ENCODE measurements at regions not wholly inside any gene's neighbourhood (a gene's known extent, or its start where the extent isn't known, plus 50 kb on each side); places are given as distances from the start of the nearest gene placed in this dataset.
A peak's percentile ranks its signal among the peaks of the same experiment; 100 is the strongest.

- Histone ChIP-seq H2AFZ (ENCODE audit: low read depth, low read length) (no peak overlapping the region), H3K36me3 (ENCODE audit: insufficient read depth, low read length) (no peaks in the 10 kb centered on the region), H3K27me3 (ENCODE audit: insufficient read depth, low read length, poor library complexity) (no peaks in the 10 kb centered on the region), H3K27ac (ENCODE audit: low read length) (no peak overlapping the region), H3K4me1 (ENCODE audit: insufficient read depth, low read length) (no peaks in the 10 kb centered on the region), H3K4me3 (ENCODE audit: low read depth in 1 of 2, low read length in 2 of 2) (no peak overlapping the region), H3K9me3 (ENCODE audit: insufficient read depth, low read length, severe bottlenecking) (no peaks in the 10 kb centered on the region), H3K9ac (ENCODE audit: low read depth, low read length) (no peak overlapping the region), H4K20me1 (ENCODE audit: insufficient read depth, low read length) (no peaks in the 10 kb centered on the region), H3K79me2 (ENCODE audit: insufficient read depth, low read length) (no peaks in the 10 kb centered on the region), H3K4me2 (ENCODE audit: insufficient read depth, low read length) (no peak overlapping the region)
- no peak for DNase-seq
- no peak for TF ChIP-seq EZH2 (IDR thresholded peaks at IDR 0.05; ENCODE audit: borderline replicate concordance, low read depth, low read length, severe bottlenecking)
- TF ChIP-seq CTCF (IDR thresholded peaks at IDR 0.05; ENCODE audit: borderline replicate concordance, extremely low read depth, low read length, poor library complexity, severe bottlenecking): peak; percentile 14
- ATAC-seq (ENCODE audit: insufficient read depth, low read depth): no peak
These were observed 193.9 kb downstream of the OMA1 start for GRCh38 chr1:58352476-58353092.

DNA sequence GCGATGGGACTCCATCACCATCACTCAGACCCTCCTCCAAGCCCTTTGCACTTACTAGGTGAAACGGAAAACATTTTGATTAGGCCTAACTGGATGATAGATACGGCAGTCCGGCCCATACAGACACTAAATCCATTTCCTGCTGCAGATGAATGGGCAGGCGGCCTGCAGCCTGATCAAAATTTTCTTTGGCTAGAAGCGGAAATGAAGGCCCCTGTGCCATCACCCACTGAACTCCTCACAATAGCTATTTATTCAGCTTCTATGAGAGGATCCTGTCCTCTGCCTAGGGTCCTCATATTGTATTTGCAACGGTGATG is 200.5 kb downstream of the OMA1 start:
- no peaks in the 10 kb centered on the region for H3K9me3 ChIP-seq (ENCODE audit: insufficient read depth, low read length, severe bottlenecking)
- H2AFZ ChIP-seq (ENCODE audit: low read depth, low read length): no peak overlapping the region
- no peak overlapping the region for H3K4me2 ChIP-seq (ENCODE audit: insufficient read depth, low read length)
- H3K27me3 ChIP-seq (ENCODE audit: insufficient read depth, low read length, poor library complexity): no peaks in the 10 kb centered on the region
- no peaks in the 10 kb centered on the region for H4K20me1 ChIP-seq (ENCODE audit: insufficient read depth, low read length)
- no peaks in the 10 kb centered on the region for H3K4me1 ChIP-seq (ENCODE audit: insufficient read depth, low read length)
- DNase-seq (no peak), ATAC-seq (ENCODE audit: insufficient read depth, low read depth) (no peak)
- TF ChIP-seq CTCF (IDR thresholded peaks at IDR 0.05; ENCODE audit: borderline replicate concordance, extremely low read depth, low read length, poor library complexity, severe bottlenecking): no peak
- no peak for TF ChIP-seq EZH2 (IDR thresholded peaks at IDR 0.05; ENCODE audit: borderline replicate concordance, low read depth, low read length, severe bottlenecking)
- no peaks in the 10 kb centered on the region for H3K36me3 ChIP-seq (ENCODE audit: insufficient read depth, low read length)
- H3K27ac ChIP-seq (ENCODE audit: low read length): no peak overlapping the region
- H3K4me3 ChIP-seq (ENCODE audit: low read depth in 1 of 2, low read length in 2 of 2): no peak overlapping the region
- H3K9ac ChIP-seq (ENCODE audit: low read depth, low read length): no peak overlapping the region
- no peaks in the 10 kb centered on the region for H3K79me2 ChIP-seq (ENCODE audit: insufficient read depth, low read length)

DNA sequence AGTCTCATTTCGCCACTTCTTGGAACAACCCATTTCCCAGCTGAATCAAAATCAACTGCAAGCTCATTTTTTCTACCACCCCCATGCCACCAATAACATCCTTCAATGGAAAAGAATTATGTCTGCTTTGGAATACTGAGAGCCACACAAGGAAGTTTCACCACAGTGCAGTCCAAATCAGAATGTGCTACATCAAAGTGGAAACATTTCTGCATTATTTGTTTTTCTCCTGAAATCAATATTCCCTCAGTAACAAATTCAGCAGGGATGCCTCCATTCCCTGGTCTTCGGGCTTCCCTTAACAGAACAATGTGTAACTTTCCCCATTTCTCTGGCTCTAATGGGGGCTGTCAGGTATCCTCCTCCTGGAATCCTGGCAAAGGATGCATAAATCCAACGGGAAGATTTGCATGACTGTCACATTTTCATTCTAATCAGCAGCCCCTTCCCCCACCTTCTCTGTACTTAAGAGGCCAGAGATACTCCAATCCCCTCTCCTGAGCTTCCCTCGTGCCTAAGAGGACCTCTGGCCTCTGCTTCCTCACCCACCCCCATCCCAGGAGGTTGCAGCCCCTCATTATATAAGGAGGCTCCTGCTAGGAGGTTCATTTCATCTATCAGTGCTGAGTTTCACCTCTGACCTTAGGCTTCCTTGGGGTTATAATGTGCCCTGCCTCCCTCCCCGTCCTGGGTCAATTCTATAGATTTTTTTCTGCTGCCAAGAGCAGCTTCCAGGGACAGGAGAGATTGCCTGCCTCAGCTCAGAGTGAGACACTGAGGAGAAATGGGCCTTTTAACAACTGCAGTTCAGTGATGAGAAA is 201.1 kb downstream of the OMA1 start:
- H3K36me3 ChIP-seq (ENCODE audit: insufficient read depth, low read length): no peaks in the 10 kb centered on the region
- no peaks in the 10 kb centered on the region for H3K79me2 ChIP-seq (ENCODE audit: insufficient read depth, low read length)
- H3K27ac ChIP-seq (ENCODE audit: low read length): no peak overlapping the region
- no peak for DNase-seq
- H3K4me1 ChIP-seq (ENCODE audit: insufficient read depth, low read length): no peaks in the 10 kb centered on the region
- ATAC-seq (ENCODE audit: insufficient read depth, low read depth): no peak
- no peak overlapping the region for H2AFZ ChIP-seq (ENCODE audit: low read depth, low read length)
- no peak overlapping the region for H3K4me3 ChIP-seq (ENCODE audit: low read depth in 1 of 2, low read length in 2 of 2)
- no peaks in the 10 kb centered on the region for H3K9me3 ChIP-seq (ENCODE audit: insufficient read depth, low read length, severe bottlenecking)
- H3K4me2 ChIP-seq (ENCODE audit: insufficient read depth, low read length): no peak overlapping the region
- no peak for TF ChIP-seq EZH2 (IDR thresholded peaks at IDR 0.05; ENCODE audit: borderline replicate concordance, low read depth, low read length, severe bottlenecking)
- no peak for TF ChIP-seq CTCF (IDR thresholded peaks at IDR 0.05; ENCODE audit: borderline replicate concordance, extremely low read depth, low read length, poor library complexity, severe bottlenecking)
- no peaks in the 10 kb centered on the region for H3K27me3 ChIP-seq (ENCODE audit: insufficient read depth, low read length, poor library complexity)
- no peaks in the 10 kb centered on the region for H4K20me1 ChIP-seq (ENCODE audit: insufficient read depth, low read length)
- H3K9ac ChIP-seq (ENCODE audit: low read depth, low read length): no peak overlapping the region

Data from DND-41 (cell line).